ENCODE measurements at regions not wholly inside any gene's neighbourhood (a gene's known extent, or its start where the extent isn't known, plus 50 kb on each side); places are given as distances from the start of the nearest gene placed in this dataset.

DNA sequence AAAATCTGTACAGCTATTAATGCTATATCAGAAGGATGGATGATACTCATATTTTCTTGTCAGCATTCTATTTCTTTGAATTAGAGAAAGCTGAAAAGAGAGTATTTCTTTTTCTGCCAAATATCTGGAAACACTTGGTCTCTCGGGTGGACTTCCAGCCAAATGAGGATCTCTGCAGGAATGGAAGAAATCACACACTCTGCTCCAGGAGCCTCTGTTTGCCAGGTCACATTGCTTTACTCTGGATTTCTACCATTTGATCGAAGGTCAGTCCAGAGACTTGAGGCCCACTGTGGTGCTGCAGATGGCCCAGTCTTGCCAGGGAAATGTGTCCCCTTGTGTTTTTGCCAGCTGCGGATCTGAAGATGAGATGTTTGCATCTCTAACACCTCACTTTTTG, 154.1 kb downstream of the PCSK1 start:
- CTCF ChIA-PET: no interaction called here
- Histone ChIP-seq H3K4me3 (ENCODE audit: low read depth, low read length, poor library complexity, severe bottlenecking) (no peak overlapping the region), H3K27ac (ENCODE audit: low read depth, low read length, poor library complexity, severe bottlenecking) (no peak overlapping the region), H3K36me3 (ENCODE audit: insufficient read depth, low read length, poor library complexity, severe bottlenecking) (no peaks in the 10 kb centered on the region), H3K9me3 (ENCODE audit: low read depth, low read length, poor library complexity, severe bottlenecking) (no peaks in the 10 kb centered on the region), H3K27me3 (replicated peaks; ENCODE audit: insufficient read depth, low read depth, low read length, poor library complexity) (no peaks in the 10 kb centered on the region), H3K4me1 (ENCODE audit: insufficient read depth, low read length, poor library complexity, severe bottlenecking) (no peaks in the 10 kb centered on the region)
- DNase-seq (ENCODE audit: low spot score): no peak
- BruUV-seq (replicated peaks): no TSS peak
- TF ChIP-seq, protein P1, sequence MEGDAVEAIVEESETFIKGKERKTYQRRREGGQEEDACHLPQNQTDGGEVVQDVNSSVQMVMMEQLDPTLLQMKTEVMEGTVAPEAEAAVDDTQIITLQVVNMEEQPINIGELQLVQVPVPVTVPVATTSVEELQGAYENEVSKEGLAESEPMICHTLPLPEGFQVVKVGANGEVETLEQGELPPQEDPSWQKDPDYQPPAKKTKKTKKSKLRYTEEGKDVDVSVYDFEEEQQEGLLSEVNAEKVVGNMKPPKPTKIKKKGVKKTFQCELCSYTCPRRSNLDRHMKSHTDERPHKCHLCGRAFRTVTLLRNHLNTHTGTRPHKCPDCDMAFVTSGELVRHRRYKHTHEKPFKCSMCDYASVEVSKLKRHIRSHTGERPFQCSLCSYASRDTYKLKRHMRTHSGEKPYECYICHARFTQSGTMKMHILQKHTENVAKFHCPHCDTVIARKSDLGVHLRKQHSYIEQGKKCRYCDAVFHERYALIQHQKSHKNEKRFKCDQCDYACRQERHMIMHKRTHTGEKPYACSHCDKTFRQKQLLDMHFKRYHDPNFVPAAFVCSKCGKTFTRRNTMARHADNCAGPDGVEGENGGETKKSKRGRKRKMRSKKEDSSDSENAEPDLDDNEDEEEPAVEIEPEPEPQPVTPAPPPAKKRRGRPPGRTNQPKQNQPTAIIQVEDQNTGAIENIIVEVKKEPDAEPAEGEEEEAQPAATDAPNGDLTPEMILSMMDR (conservative IDR thresholded peaks at IDR 0.05; ENCODE audit: low read depth, low read length): no peak
- no peak for TF ChIP-seq EZH2 (IDR thresholded peaks at IDR 0.05; ENCODE audit: borderline replicate concordance, low read depth, low read length, poor library complexity, severe bottlenecking)
- intact Hi-C loops (cut with micrococcal nuclease; ENCODE audit: unreplicated experiment): no loop called here
- POLR2A ChIA-PET (ENCODE audit: low non-redundant PET): no interaction called here

DNA sequence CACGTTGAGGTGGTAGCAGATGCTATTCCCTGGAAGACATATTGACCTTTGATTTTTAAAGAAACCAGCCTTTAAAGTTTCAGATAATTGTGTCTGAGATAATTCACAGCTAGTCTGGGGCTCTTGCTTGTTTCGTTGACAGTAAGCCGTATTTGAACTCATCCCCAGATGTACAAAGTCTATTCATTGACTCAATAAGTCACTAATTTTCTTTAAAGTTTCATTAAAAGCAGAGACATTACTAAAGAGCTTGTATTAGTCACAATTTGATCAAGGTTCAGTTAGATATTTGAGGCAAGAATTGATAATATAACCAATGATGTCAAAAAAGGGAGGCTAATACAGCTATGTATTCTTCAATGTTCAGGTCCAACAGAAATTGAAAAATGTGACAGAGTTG, 158.0 kb downstream of the PCSK1 start:
- Histone ChIP-seq H3K4me1 (ENCODE audit: insufficient read depth, low read length, poor library complexity, severe bottlenecking) (no peaks in the 10 kb centered on the region), H3K27me3 (replicated peaks; ENCODE audit: insufficient read depth, low read depth, low read length, poor library complexity) (no peaks in the 10 kb centered on the region), H3K36me3 (ENCODE audit: insufficient read depth, low read length, poor library complexity, severe bottlenecking) (no peaks in the 10 kb centered on the region), H3K9me3 (ENCODE audit: low read depth, low read length, poor library complexity, severe bottlenecking) (peaks cover 3% of the 10 kb centered on the region), H3K27ac (ENCODE audit: low read depth, low read length, poor library complexity, severe bottlenecking) (no peak overlapping the region), H3K4me3 (ENCODE audit: low read depth, low read length, poor library complexity, severe bottlenecking) (no peak overlapping the region)
- ChIA-PET POLR2A (ENCODE audit: low non-redundant PET) (no interaction called here), CTCF (no interaction called here)
- DNase-seq (ENCODE audit: low spot score): no peak
- intact Hi-C loops (cut with micrococcal nuclease; ENCODE audit: unreplicated experiment): no loop called here
- TF ChIP-seq EZH2 (IDR thresholded peaks at IDR 0.05; ENCODE audit: borderline replicate concordance, low read depth, low read length, poor library complexity, severe bottlenecking): no peak
- TF ChIP-seq, protein P1 (conservative IDR thresholded peaks at IDR 0.05; ENCODE audit: low read depth, low read length): no peak
- BruUV-seq (replicated peaks): no TSS peak

DNA sequence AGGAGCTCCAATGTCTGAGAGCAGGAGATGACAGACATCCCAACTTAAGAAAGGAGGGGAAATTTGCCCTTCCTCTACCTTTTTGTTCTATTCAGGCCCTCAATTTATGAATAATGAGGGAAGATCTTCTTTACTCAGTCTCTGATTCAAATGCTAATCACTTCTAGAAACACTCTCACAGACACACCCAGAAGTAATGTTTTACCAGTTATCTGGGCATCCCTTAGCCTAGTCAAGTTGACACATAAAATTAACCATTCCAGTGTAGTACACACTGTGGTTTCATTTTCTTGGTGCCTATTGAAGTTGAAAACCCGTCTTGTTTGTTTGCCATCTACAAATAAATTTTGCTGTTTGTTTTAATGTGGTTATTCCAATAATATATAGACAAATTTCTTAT, 167.6 kb downstream of the PCSK1 start:
- Histone ChIP-seq H3K27me3 (replicated peaks; ENCODE audit: insufficient read depth, low read depth, low read length, poor library complexity) (no peaks in the 10 kb centered on the region), H3K9me3 (ENCODE audit: low read depth, low read length, poor library complexity, severe bottlenecking) (peaks cover 4% of the 10 kb centered on the region), H3K36me3 (ENCODE audit: insufficient read depth, low read length, poor library complexity, severe bottlenecking) (no peaks in the 10 kb centered on the region), H3K4me3 (ENCODE audit: low read depth, low read length, poor library complexity, severe bottlenecking) (no peak overlapping the region), H3K27ac (ENCODE audit: low read depth, low read length, poor library complexity, severe bottlenecking) (no peak overlapping the region), H3K4me1 (ENCODE audit: insufficient read depth, low read length, poor library complexity, severe bottlenecking) (no peaks in the 10 kb centered on the region)
- CTCF ChIA-PET: no interaction called here
- no TSS peak for BruUV-seq (replicated peaks)
- DNase-seq (ENCODE audit: low spot score): no peak
- TF ChIP-seq, protein P1 (conservative IDR thresholded peaks at IDR 0.05; ENCODE audit: low read depth, low read length): no peak
- TF ChIP-seq EZH2 (IDR thresholded peaks at IDR 0.05; ENCODE audit: borderline replicate concordance, low read depth, low read length, poor library complexity, severe bottlenecking): no peak
- intact Hi-C loops (cut with micrococcal nuclease; ENCODE audit: unreplicated experiment): no loop called here
- POLR2A ChIA-PET (ENCODE audit: low non-redundant PET): no interaction called here
